Neural progenitor cell (in vitro differentiated cells): ENCODE measurements at regions not wholly inside any gene's neighbourhood (a gene's known extent, or its start where the extent isn't known, plus 50 kb on each side); places are given as distances from the start of the nearest gene placed in this dataset.
A peak's percentile ranks its signal among the peaks of the same experiment; 100 is the strongest.

Source experiments
- DNase-seq: peaks from one replicate; pipeline ENCODE4 v3.0.0-alpha.2; 2016; ENCODE audit warnings: low spot score
- H2AFZ ChIP-seq: fragments of 200-600 bp; sonication (generic); replicated peaks from 2 replicates; pipeline ENCODE4 v1.6.1; 2016; ENCODE audit warnings: antibody characterized with exemption
- H3F3A ChIP-seq: fragments of 200-600 bp; sonication (generic); 2 replicates; pipeline ENCODE4 v1.6.1; 2016; ENCODE audit warnings: antibody characterized with exemption, low read depth
- H3K27ac ChIP-seq: fragments of 200-600 bp; sonication (generic); 2 replicates; pipeline ENCODE4 v1.5.1; 2016; ENCODE audit warnings: mild to moderate bottlenecking
- H3K27me3 ChIP-seq: fragments of 200-600 bp; sonication (generic); 2 replicates; pipeline ENCODE4 v1.6.1; 2016; ENCODE audit warnings: mild to moderate bottlenecking, moderate library complexity
- H3K36me3 ChIP-seq: fragments of 200-600 bp; sonication (generic); 2 replicates; pipeline ENCODE4 v1.5.1; 2016
- H3K4me1 ChIP-seq: fragments of 200-600 bp; sonication (generic); 2 replicates; pipeline ENCODE4 v1.6.1; 2016; ENCODE audit warnings: mixed run types
- H3K4me2 ChIP-seq: fragments of 200-600 bp; sonication (generic); 2 replicates; pipeline ENCODE4 v1.6.1; 2016
- H3K4me3 ChIP-seq: fragments of 200-600 bp; sonication (generic); 2 replicates; pipeline ENCODE4 v1.5.1; 2016
- H3K79me2 ChIP-seq: fragments of 200-600 bp; sonication (generic); 2 replicates; pipeline ENCODE4 v1.6.1; 2016; ENCODE audit warnings: low read depth
- H3K9ac ChIP-seq: fragments of 200-600 bp; sonication (generic); 2 replicates; pipeline ENCODE4 v1.6.1; 2016
- H3K9me3 ChIP-seq: fragments of 200-600 bp; sonication (generic); 2 replicates; pipeline ENCODE4 v1.5.1; 2016; ENCODE audit warnings: low read depth
- H4K20me1 ChIP-seq: fragments of 200-600 bp; sonication (generic); 2 replicates; pipeline ENCODE4 v1.6.1; 2016; ENCODE audit warnings: low read depth
- H3K27ac Mint-ChIP-seq: 3 replicates; pipeline ENCODE4 v1.8.0; 2021; ENCODE audit warnings: mixed read lengths
- H3K27me3 Mint-ChIP-seq: 2 replicates; pipeline ENCODE4 v1.8.0; 2022; ENCODE audit warnings: low read depth, mild to moderate bottlenecking, inconsistent platforms, moderate library complexity, mixed read lengths; ENCODE audit not compliant: insufficient read depth
- H3K36me3 Mint-ChIP-seq: 3 replicates; pipeline ENCODE4 v1.8.0; 2021; ENCODE audit warnings: mixed read lengths
- H3K4me1 Mint-ChIP-seq: 3 replicates; pipeline ENCODE4 v1.8.0; 2021; ENCODE audit warnings: mixed read lengths
- H3K4me3 Mint-ChIP-seq: 3 replicates; pipeline ENCODE4 v1.8.0; 2021; ENCODE audit warnings: mild to moderate bottlenecking, moderate library complexity, mixed read lengths
- H3K9me3 Mint-ChIP-seq: 3 replicates; pipeline ENCODE4 v1.8.0; 2020; ENCODE audit warnings: mixed read lengths
- EZH2 ChIP-seq: fragments of 200-600 bp; sonication (generic); IDR thresholded peaks from 2 replicates; pipeline ENCODE4 v1.6.1; 2017; ENCODE audit warnings: antibody characterized with exemption, mild to moderate bottlenecking, moderate library complexity
- EZH2phosphoT487 ChIP-seq: fragments of 200-600 bp; sonication (generic); IDR thresholded peaks from 2 replicates; pipeline ENCODE4 v1.6.1; 2017; ENCODE audit warnings: antibody characterized with exemption
- TF ChIP-seq, protein P1 (sequence below): fragments of 200-600 bp; sonication (generic); IDR thresholded peaks from 2 replicates; pipeline ENCODE4 v1.5.1; 2017; ENCODE audit warnings: antibody characterized with exemption, mild to moderate bottlenecking

DNA sequence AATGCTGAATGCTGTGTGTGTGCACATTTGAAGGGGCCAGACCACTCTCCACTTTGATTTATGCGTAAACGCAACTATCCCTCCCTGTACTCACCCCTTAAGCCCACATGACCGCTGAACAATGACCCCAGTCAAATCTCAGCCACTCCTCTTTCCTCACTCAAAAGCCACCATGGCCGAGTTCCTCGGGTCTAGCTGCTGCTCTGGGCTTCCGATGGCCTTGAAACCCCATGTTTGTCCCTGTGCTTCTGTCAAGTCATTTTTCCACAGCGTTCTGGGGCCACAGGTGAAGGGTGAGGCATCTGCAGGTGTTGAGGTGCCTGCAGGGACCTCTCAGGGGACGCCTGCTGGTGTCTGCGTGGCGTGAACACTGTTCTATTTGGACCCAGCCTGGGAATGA, 74.3 kb upstream of the TMEM18 start:
- no peaks in the 10 kb centered on the region for H3K4me1 ChIP-seq
- H4K20me1 ChIP-seq = no peaks in the 10 kb centered on the region
- peaks cover 24% of the 10 kb centered on the region for H3K36me3 Mint-ChIP-seq
- no peak overlapping the region for H3K27ac ChIP-seq
- no peak overlapping the region for H3K9ac ChIP-seq
- peaks cover 11% of the 10 kb centered on the region for H3K9me3 Mint-ChIP-seq
- H3K4me2 ChIP-seq = no peak overlapping the region
- no peaks in the 10 kb centered on the region for H3K27me3 Mint-ChIP-seq
- H2AFZ ChIP-seq = no peak overlapping the region
- no peak for DNase-seq
- peaks cover 9% of the 10 kb centered on the region for H3K4me1 Mint-ChIP-seq
- H3K79me2 ChIP-seq = no peaks in the 10 kb centered on the region
- H3F3A ChIP-seq = no peaks in the 10 kb centered on the region
- no peak overlapping the region for H3K4me3 ChIP-seq
- H3K4me3 Mint-ChIP-seq = no peak overlapping the region
- no peaks in the 10 kb centered on the region for H3K9me3 ChIP-seq
- TF ChIP-seq EZH2phosphoT487 (no peak), EZH2 (no peak)
- TF ChIP-seq, protein P1, sequence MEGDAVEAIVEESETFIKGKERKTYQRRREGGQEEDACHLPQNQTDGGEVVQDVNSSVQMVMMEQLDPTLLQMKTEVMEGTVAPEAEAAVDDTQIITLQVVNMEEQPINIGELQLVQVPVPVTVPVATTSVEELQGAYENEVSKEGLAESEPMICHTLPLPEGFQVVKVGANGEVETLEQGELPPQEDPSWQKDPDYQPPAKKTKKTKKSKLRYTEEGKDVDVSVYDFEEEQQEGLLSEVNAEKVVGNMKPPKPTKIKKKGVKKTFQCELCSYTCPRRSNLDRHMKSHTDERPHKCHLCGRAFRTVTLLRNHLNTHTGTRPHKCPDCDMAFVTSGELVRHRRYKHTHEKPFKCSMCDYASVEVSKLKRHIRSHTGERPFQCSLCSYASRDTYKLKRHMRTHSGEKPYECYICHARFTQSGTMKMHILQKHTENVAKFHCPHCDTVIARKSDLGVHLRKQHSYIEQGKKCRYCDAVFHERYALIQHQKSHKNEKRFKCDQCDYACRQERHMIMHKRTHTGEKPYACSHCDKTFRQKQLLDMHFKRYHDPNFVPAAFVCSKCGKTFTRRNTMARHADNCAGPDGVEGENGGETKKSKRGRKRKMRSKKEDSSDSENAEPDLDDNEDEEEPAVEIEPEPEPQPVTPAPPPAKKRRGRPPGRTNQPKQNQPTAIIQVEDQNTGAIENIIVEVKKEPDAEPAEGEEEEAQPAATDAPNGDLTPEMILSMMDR = no peak
- no peaks in the 10 kb centered on the region for H3K27me3 ChIP-seq
- H3K36me3 ChIP-seq = no peaks in the 10 kb centered on the region
- H3K27ac Mint-ChIP-seq = peak overlapping the region; percentile 21

DNA sequence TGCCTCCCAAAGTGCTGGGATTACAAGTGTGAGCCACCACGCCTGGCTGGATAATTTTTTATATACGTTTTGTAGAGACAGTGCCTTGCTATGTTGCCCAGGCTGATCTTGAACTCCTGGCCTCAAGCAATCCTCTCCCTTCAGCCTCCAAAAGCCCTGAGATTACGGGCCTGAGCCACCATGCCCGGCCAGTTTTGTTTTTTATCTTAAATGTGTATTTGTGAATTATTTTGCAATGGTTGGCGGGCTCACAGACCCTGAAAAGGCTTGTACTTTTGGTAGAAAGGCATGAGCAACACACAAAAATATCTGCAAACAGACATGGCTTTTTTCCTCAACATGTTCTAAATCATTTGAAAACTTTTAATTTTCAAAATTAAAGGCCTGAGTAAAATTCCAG, 73.4 kb upstream of the TMEM18 start:
- no peaks in the 10 kb centered on the region for H3K4me1 ChIP-seq
- no peaks in the 10 kb centered on the region for H3K9me3 ChIP-seq
- no peak for DNase-seq
- Mint-ChIP-seq H3K36me3 (peaks cover 24% of the 10 kb centered on the region), H3K27ac (no peak overlapping the region), H3K4me1 (peaks cover 9% of the 10 kb centered on the region), H3K9me3 (peaks cover 13% of the 10 kb centered on the region), H3K27me3 (no peaks in the 10 kb centered on the region), H3K4me3 (no peak overlapping the region)
- no peak overlapping the region for H3K4me3 ChIP-seq
- H3K9ac ChIP-seq = no peak overlapping the region
- no peaks in the 10 kb centered on the region for H3K36me3 ChIP-seq
- no peak overlapping the region for H3K27ac ChIP-seq
- no peak overlapping the region for H3K4me2 ChIP-seq
- H3K79me2 ChIP-seq = no peaks in the 10 kb centered on the region
- H2AFZ ChIP-seq = no peak overlapping the region
- TF ChIP-seq, protein P1 = no peak
- TF ChIP-seq EZH2 = no peak
- TF ChIP-seq EZH2phosphoT487 = no peak
- no peaks in the 10 kb centered on the region for H3F3A ChIP-seq
- no peaks in the 10 kb centered on the region for H3K27me3 ChIP-seq
- H4K20me1 ChIP-seq = no peaks in the 10 kb centered on the region

DNA sequence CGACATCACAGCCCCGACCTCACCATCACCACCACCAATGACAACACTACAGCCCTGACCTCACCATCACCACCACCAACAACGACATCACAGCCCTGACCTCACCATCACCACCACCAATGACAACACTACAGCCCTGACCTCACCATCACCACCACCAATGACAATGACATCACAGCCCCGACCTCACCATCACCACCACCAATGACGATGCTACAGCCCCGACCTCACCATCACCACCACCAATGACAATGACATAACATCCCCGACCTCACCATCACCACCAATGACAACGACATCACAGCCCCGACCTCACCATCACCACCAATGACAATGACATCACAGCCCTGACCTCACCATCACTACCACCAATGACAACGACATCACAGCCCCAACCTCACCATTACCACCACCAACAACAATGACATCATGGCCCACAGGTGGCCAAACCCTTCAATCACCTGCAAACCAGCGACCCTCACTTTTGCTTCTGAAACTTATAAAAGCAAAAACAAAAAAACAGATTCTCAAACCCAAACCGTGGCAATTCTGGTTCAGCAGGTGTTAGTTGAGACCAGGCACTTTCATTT, 70.7 kb upstream of the TMEM18 start:
- peaks cover 10% of the 10 kb centered on the region for H3K4me1 Mint-ChIP-seq
- no peak overlapping the region for H3K4me3 Mint-ChIP-seq
- H3K36me3 Mint-ChIP-seq = peaks cover 32% of the 10 kb centered on the region
- H4K20me1 ChIP-seq = no peaks in the 10 kb centered on the region
- no peak overlapping the region for H3K4me2 ChIP-seq
- no peak overlapping the region for H3K27ac Mint-ChIP-seq
- no peak overlapping the region for H3K27ac ChIP-seq
- H3K9me3 ChIP-seq = no peaks in the 10 kb centered on the region
- DNase-seq = no peak
- peaks cover 5% of the 10 kb centered on the region for H3K4me1 ChIP-seq
- H3K27me3 Mint-ChIP-seq = no peaks in the 10 kb centered on the region
- no peaks in the 10 kb centered on the region for H3F3A ChIP-seq
- no peak overlapping the region for H2AFZ ChIP-seq
- H3K9me3 Mint-ChIP-seq = peaks cover 21% of the 10 kb centered on the region
- no peaks in the 10 kb centered on the region for H3K36me3 ChIP-seq
- TF ChIP-seq EZH2phosphoT487 (no peak), EZH2 (no peak)
- TF ChIP-seq, protein P1 = no peak
- H3K4me3 ChIP-seq = no peak overlapping the region
- peaks cover 12% of the 10 kb centered on the region for H3K79me2 ChIP-seq
- H3K27me3 ChIP-seq = no peaks in the 10 kb centered on the region
- H3K9ac ChIP-seq = no peak overlapping the region
